CD4-positive, alpha-beta T cell treated with Interleukin-2 at 100 ng/mL for 4 hours (primary cell): ENCODE measurements at regions not wholly inside any gene's neighbourhood (a gene's known extent, or its start where the extent isn't known, plus 50 kb on each side); places are given as distances from the start of the nearest gene placed in this dataset.

Experiments used
- DNase-seq: peaks from one replicate; pipeline ENCODE4 v3.0.0-alpha.2; 2020; ENCODE audit warnings: low spot score

DNA sequence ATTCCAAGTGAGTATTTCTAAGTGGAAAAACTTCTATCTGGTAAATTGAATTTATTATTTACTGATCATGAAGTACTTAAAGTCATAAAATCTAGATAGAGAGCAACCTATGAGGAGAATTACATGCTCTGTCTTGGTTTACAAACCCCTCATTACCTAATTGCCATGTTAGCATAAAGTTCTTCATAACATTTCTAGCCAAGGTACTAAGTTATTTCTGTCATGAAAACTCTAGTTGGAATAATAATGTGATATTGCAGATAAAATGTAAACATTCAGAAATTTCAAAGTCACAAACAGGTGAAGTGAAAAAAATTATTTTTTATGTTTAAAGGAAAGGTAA is 228.6 kb downstream of the TTLL7 start:
- DNase-seq: no peak

DNA sequence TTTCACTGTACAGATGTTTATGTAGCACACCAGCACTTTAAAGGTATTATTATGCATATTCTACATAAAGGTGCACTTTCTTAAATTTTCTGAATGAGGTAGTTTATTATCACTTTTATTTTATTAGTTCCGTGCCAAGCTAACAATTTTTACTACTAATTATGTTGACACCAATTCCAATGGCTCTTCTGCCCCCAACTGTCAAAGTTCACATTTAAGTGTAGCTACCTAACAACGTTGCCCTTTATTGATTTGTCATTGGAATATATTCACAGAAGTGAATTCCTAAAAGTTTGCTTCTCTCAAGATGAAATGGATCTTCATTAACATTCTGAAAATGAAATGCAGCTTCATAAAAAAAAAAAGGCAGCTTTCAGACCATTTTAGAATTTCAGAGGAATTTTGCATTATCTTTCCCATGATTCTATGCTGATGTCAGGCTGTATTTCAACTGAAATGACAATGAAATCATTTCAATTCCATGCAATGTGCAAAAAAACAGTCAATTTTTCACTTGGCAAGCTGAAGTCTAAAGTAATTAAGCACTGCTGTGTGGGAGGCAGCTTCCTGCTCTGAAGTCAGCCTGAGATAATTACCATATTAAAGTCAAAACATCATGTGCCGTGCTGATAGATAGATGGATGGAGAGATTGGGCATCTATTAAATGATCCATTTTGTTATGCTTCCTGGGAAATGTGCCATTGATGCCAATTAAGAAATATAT is 229.2 kb downstream of the TTLL7 start:
- no peak for DNase-seq

DNA sequence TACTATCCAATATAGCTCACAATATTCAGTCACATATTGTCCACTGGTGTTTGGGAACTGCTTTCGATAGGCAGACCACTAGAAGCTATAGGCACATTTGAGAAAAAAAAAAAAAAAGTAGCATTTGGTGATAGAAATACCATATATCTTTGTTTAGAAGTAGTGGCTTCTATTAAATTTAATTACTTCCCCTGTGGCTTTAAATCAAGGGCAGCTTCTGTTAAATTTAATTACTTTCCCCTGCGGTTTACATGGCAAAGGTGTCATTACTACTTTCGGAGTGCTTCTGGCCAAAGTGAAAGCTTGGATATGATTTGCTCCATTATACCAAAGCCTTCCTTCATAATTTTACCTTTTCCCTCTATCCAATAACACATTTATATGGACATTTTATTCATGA is 229.9 kb downstream of the TTLL7 start:
- no peak for DNase-seq

DNA sequence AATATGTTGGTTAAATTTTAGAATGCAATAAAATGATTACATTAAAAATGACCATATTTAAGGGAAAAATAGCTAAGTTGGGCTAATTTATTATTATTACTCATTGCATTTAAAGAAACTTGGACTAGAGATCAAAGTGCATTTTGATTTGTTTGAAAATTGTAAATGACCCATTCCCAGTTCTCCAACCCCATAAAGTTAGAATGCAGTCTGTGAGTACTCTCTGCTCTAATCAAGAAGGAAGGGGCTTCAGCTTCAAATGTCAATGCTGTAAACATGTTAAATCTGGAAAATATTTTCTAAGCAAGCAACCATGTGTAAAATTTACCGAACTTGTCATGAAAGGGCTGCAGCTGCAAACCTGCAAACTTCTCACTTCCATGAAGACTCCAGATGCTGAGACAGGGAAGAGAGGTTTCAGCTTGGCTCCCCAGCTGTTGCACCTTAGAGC is 232.7 kb downstream of the TTLL7 start:
- no peak for DNase-seq

DNA sequence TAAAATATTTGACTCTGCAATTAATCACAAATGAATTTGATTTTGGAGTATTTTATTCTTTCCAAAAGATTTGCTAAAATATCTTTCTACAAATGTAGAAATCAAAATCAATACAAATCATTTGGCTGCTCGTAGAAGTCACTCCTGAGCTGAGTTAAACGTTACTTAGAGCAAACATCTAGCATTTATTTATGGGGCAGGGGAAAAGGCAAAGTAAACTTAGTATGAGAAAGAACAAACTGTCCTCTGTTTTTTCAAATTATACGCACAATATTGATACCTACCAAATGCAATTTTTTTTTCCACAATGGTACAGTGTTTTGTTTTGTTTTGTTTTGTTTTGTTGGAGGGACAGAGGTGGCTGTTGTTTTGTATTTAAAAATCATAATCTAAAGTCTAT is 233.8 kb downstream of the TTLL7 start:
- DNase-seq: no peak

DNA sequence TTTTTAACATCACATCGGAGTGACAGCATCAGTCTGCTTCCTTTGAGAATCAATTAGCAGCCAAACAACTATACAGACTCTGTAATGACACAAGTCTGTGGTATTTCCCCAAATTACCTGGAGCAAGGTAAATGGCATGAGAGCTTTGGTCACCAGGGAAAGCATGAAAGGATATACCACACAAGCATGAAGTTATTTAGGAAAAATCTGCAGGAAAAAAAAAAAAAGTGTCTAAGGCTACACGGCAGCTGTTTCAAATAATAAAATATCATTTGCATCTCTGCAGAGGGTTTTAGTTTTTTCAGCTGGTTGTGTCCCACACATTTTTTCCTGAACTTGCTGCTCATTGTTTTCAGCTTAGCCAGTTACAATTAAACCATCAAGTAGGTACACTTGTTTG is 234.7 kb downstream of the TTLL7 start:
- DNase-seq: no peak

DNA sequence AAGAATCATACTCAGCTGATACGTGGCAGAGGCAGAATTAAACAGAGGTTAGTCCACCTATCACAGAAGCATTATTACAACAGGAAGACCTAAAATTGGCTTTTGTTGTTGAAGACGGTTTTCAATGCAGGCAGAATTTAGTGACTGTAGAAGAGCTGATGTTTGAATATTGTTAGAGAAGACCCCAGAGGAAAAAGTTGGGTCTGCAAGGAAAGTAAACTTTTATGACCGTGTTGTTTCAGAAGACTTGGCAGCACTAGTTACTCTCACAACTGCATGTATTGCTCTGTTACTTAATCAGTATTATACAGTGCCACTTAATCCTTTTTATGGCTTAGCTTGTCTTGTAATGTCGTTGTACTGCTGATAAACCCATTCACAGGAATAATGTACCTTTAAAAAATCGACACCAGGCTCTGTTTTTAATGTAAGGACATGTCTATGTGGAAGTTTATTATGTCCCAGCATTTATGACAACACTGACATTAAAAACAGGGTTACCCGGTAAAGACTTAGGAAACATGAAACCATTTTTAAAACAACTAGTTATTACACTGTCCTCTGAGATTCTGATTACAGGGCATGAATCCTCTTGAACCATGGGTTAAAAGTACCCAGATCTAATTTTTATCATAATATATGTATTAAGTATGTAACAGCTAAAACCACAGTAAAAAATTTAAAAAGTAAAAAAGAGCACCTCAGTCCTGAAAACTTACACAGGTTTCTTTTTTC is 235.4 kb downstream of the TTLL7 start:
- DNase-seq: no peak

DNA sequence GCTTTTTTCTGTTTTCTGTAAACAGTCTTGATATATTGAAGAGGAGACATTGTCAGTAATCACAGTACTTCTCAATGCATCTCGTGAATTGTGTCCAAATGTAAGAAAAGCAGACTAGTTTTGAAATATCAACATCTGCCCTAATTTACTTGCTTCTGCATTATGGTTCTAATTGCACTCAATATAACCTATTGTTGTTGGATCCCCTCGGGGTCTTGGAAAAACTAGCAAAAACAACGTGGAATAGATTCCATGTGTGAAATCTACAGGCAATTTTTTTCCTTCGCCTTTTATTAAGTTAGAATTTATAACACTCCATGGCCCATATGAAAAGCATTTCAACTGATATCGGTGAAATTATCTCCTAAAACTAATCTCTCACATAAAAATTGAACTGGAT is 236.5 kb downstream of the TTLL7 start:
- no peak for DNase-seq

DNA sequence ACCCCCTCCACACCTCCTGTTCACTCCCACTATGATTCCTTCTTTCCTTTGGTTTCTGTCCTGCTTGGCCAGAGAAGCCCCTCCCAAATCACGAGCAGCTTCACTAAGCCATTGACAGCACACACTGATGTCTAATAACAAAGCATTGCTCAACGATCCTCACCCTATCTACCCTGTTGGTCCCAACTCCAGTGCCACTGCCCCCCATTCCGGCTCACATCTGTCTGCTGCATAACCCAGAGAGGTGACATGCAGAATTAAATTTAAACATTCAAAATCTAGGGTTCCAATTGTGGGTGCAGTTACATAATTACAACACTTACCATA is 236.9 kb downstream of the TTLL7 start:
- no peak for DNase-seq

DNA sequence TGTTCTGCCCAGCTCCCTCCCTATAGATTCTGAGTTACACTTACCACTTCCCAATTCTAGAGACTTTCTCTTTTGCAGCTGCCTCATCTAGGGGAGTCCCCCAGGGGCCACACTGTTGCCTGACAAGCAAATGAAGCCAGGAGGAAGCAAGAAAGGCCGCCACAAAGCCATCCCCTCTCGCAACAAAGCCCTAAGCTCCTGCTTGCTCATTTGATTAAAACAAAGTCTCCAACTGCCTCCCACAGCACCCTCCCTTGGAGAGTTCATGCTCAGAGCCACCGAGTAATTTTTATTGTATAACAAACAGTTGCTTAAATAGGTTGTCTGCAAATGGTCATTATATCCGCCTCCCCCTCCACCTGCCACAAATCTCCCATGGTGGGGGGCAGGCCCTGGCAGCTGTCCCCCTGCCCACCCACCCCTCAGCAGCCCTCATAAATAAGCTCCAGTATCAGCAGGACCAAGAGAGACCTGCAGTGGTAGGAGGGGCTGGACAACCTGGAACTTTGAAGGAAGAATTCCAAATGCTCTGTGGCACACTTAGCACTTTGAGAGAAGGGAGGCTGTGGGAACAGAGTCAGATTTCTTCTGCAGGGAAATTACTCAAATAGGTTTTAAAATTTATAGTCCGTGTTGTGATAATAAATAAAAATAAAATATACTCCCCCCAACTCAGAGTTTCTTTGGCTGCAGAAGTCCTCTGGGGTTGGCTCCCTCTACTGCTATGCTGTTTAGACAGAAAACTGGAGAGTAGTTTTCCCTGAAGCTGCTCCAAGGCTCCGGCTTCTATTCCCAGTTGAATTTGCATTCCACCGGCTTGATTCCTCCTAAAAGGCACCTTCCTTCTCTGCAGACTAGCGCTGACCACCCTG is 237.5 kb downstream of the TTLL7 start:
- DNase-seq: no peak

DNA sequence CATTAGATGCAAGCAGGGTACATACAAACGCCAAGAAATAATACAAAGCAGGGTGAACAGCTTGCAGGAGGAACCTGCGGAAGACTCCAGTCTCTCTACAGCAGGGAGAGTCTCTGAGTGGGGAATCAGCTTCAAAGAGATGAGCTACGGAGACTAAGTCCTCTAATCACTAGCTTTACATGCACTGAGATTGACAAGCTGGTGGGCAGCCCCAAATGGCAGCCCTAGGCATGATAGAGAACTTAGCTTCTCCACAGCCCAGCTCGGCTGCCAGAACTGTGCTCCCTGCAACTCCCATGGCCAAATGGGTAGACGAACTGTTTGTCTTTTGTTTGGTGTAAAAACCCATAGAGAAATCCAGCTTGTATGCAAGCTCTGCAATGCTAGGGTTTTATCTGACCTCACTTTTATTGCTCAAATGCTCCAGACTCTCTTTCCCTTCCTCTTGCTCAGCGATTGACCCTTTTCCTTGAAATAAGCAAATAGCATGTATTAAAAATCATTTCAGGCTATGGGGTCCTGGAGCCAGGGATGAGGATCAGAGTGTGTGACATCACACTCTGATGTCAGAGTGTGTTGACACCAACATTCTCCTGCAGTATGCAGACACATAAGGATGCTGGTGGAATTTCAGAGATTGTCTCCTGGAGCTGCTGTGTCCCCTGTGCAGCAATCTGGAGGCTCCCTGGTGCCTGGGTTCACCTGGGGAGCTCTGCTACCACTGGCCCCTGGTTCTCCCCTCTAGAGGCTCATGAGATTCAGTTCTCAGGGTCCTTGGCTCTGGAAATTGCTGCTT is 238.5 kb downstream of the TTLL7 start:
- no peak for DNase-seq

DNA sequence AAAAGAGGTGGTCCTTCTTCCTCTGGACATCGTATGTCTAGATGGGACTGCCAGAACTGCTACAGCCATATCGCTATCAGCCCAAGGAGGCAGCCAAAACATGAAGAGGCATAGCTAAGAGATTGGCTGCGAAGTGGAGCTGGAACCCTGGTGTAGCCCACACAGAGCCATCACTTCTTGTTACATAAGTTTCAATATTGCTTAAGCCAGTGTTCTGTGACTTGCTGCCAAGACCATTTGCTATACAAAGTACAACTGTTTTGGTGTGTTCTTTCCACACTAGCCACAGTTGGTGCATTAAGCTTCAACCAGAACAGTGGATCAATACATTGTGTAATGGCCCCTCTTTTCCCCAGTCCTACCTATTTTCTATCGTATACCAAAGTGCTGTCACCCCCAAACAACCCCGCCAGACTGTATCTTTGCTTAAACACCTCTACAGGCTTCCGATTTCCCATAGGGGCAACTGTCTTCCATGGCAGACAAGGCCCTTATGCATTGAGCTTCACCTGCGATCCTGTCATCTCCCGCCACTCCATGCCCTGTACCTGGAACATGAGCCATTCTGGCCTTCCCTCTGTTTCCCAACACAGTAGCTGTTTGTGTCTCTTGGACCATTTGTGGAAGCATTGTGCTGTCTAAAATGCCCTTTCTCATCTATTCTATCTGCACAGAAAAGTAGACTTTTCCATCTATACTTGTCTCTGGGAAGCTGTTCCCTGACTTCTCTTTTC is 241.8 kb downstream of the TTLL7 start:
- DNase-seq: no peak

DNA sequence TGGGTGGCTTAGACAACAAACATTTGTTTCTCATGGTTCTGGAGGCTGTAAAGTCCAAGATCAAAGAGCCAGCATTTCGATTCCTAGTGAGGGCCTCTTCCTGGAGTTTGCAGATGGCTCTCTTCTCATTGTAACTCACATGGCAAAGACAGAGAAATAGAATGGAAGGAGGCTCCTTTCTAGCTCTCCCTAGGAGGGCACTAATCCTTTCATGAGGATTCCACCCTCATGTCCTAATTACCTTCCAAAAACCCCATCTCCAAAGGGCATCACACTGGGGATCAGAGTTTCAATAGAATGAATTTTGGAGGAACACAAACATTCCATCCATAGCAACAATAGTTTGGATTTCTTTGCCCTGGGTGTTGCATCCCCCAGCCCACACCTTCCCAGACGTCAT is 247.3 kb downstream of the TTLL7 start:
- no peak for DNase-seq

DNA sequence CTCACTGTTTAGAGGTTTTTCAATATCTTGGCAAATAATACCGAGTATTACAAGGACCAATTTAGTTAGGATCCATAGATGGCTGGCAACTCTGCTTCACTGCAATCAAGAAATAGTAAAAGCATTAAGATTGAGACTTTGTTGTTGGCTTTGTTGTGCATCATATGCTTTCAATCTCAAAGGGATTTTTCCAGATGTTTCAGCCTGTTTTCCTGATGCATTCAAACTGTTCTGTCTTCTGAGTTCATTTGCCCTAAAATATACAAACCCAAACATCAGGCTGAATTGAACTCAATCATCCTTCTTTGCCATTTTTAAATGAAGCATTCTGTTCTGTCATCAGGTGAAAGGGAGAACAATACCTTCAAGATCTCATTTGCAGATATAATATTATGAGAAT is 248.7 kb downstream of the TTLL7 start:
- DNase-seq: no peak

DNA sequence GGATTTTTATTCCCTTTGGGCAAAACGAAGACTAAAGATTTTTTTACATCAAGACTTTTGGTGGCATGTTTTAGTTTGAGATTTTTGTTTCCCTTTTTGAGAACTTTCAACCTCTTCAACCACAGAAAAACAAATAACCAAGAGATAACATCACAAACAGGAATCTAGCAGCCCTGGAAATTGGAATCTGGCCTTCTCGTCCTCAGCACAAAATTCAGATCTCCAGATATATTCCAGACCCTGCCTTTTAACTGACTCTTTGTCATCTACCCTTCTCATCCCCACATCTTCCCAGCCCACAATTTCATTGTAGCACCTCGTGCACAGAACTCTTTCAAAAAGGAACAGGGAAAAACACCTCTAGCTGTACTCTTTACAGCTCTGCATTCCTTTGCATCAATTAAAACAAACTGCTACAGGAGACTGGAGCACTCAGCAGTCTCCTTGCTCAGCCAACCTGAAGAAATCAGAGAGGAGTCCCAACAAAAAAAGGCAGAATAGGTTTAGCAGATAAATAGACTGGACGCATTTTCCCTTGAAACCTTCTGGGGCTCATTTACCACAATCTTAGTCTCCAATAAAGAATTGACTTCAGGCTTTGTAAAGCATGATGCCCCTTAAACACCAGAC is 251.0 kb downstream of the TTLL7 start:
- no peak for DNase-seq

DNA sequence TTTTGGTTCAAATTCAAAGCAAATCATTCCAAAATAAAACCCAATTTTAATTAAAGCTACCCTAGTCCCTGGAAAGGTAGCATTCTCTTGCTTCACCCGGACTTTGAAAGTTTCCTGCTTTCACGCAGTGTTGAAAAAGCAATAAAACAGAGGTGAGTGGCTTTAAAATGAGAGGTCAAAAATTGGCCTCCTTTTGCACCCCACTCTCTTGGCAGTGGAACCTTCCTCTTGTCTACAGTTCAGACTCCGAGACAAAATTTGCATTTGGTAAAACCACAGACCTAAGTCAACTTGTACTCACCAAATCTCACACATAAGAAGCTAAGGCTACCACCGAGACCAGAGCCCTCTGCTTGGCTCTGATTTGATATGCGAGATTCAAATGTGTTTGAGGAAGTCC is 252.7 kb downstream of the TTLL7 start:
- no peak for DNase-seq

DNA sequence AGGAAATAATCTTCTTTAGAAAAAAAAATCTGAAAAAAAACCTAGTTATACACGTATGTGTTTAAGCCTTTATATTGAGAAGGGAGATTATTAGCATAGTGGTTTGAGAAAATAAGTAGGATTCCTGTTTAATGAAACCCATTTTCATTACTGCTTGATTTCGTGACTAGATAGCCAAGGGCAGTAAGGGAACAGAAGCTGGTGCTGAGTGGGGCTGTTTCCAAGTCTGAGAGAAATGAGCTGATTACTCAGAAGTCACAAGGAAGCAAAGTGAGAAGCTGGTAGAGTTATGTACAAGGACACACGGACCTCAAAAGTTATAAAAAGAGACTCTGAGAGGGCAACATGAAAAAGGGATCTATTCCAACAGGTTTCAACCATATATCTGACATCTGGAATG is 256.5 kb downstream of the TTLL7 start:
- DNase-seq: no peak

DNA sequence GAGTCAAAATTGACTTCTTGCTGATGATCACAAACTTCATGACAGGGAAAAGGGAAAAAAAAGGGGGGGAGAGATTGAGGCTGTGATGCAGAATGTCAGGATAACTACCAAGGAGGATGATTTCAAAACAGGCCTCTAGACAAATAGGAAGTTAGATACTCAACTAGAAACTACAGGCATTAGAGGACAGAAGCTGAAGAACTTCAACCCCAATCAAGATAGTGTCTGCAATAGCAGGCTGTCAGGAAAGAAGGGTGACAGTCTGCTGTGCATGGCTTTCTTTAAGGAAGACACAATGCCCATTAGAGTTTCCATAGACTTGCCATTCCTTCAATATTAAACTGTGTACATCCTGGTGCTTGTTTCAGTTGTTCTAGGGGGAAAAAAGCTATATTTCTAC is 257.2 kb downstream of the TTLL7 start:
- no peak for DNase-seq

DNA sequence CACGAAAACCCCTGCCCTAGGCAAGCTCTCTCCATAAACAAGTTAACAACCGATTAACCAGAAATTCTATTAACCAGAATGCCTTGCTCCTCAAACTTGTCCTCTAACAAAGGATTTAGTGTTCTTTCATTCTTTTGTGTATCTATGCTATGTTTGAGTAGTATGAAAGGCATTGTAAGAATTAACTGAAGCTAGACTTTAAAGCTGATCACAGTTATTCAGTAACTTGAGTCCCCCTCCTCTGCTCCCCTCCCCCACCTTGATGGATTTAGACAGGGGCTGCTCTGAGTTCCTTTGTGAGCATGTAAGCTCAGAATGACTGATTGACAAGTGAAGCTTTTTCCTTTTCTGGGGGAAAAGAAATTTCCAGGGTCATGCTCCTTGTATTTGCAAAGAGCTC is 257.6 kb downstream of the TTLL7 start:
- no peak for DNase-seq

DNA sequence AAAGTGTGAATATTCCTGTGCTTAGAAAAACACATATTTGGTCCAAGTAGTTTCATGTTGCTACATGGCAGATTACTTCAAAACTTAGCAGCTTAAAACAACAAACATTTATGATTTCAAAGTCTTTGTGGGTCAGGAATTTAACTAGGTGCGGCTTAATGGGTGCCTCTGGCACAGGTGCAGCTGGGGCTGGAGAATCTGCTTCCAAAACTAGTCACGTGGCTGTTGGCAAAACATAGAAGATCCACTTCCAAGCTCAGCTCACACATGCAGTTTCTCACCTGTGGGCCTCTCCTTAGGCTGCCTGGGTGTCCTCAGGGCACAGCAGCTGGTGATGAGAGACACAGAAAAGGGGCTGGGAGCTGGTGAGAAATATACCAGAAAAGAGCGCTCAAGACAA is 263.4 kb downstream of the TTLL7 start:
- DNase-seq: no peak

DNA sequence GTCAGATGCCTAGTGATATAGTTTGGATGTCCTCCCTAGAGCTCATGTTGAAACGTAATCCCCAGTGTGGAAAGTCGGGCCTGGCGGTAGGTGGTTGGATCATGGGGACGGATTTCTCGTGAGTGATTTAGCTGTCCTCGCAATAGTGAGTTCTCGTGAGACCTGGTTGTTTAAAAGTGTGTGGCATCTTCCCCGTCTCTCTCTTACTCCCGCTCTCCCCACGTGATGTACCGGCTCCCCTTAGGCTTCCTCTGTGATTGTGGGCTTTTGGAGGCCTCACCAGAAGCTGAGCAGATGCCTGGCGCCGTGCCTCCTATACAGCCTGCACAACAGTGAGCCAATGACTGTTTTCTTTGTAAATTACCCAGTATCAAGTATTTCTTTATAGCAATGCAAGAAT is 264.5 kb downstream of the TTLL7 start:
- DNase-seq: no peak
